Stimulated activated CD4-positive, alpha-beta T cell treated with anti-CD3 and anti-CD28 coated beads, Interleukin-15, amount 100 ng/mL, for 1 hour (primary cell): ENCODE measurements at regions not wholly inside any gene's neighbourhood (a gene's known extent, or its start where the extent isn't known, plus 50 kb on each side); places are given as distances from the start of the nearest gene placed in this dataset.

ENCODE experiments used
- DNase-seq, 2 donors: peaks; one replicate each; pipeline ENCODE4 v3.0.0-alpha.2; 2020; ENCODE audit warnings: low read depth in 1 of 2, low spot score in 1 of 2

- DNase-seq: no peak
These were observed 365.3 kb downstream of the RNF144B start for GRCh38 chr6:18752278-18753068.

GRCh38 chr6:18753076-18753475 is 365.9 kb downstream of the RNF144B start:
- DNase-seq: no peak

- no peak for DNase-seq
These were observed 375.9 kb downstream of the RNF144B start for GRCh38 chr6:18763086-18763485.

GRCh38 chr6:18784794-18785193 is 397.6 kb downstream of the RNF144B start:
- DNase-seq: no peak

GRCh38 chr6:18785810-18786490 is 398.8 kb downstream of the RNF144B start:
- no peak for DNase-seq

- no peak for DNase-seq
These were observed 405.7 kb downstream of the RNF144B start for GRCh38 chr6:18792866-18793265.

GRCh38 chr6:18795726-18796125 is 408.6 kb downstream of the RNF144B start:
- DNase-seq: no peak

- no peak for DNase-seq
These were observed 433.6 kb downstream of the RNF144B start for GRCh38 chr6:18820725-18821124.

- DNase-seq: peak in 1 of 2 donors; percentile 1
These were observed 436.7 kb downstream of the RNF144B start for GRCh38 chr6:18823782-18824386.

GRCh38 chr6:18829272-18829870 is 442.2 kb downstream of the RNF144B start:
- no peak for DNase-seq

- DNase-seq: no peak
These were observed 448.8 kb downstream of the RNF144B start for GRCh38 chr6:18835976-18836375.

GRCh38 chr6:18837013-18837412 is 449.9 kb downstream of the RNF144B start:
- DNase-seq: no peak

GRCh38 chr6:18842534-18842933 is 455.4 kb downstream of the RNF144B start:
- DNase-seq: no peak

GRCh38 chr6:18845896-18846295 is 458.7 kb downstream of the RNF144B start:
- DNase-seq: no peak

GRCh38 chr6:18846327-18846726 is 459.2 kb downstream of the RNF144B start:
- no peak for DNase-seq

GRCh38 chr6:18861204-18861603 is 474.1 kb downstream of the RNF144B start:
- DNase-seq: no peak

GRCh38 chr6:18883268-18883667 is 496.1 kb downstream of the RNF144B start:
- no peak for DNase-seq

GRCh38 chr6:18883851-18884250 is 496.7 kb downstream of the RNF144B start:
- DNase-seq: no peak

- DNase-seq: no peak
These were observed 506.6 kb downstream of the RNF144B start for GRCh38 chr6:18893540-18894269.

- DNase-seq: no peak
These were observed 510.2 kb downstream of the RNF144B start for GRCh38 chr6:18897350-18897749.

GRCh38 chr6:18904681-18905080 is 517.5 kb downstream of the RNF144B start:
- DNase-seq: no peak
